HepG2 (cell line): ENCODE measurements at regions not wholly inside any gene's neighbourhood (a gene's known extent, or its start where the extent isn't known, plus 50 kb on each side); places are given as distances from the start of the nearest gene placed in this dataset.

Source experiments
- ATAC-seq: fragments of 200-7000 bp; cut with Tn5 transposase; 3 replicates; pipeline ENCODE4 v1.9.1; 2020; ENCODE audit warnings: mild to moderate bottlenecking, moderate library complexity
- BruUV-seq: library from RNA; stranded (reverse); fragments of 400-500 nt; replicated peaks from 2 replicates; lab custom pipeline; 2021; lab: Mats Ljungman, UMichigan
- CTCF ChIA-PET: fragments of 300-600 bp; formaldehyde crosslinking; extraction: SDS; loops from one replicate; lab custom pipeline; 2021; ENCODE audit warnings: low total read pairs, inconsistent platforms, low intra/inter-chr PET ratio; lab: Yijun Ruan, JAX
- POLR2A ChIA-PET: fragments of 350-600 bp; sonication (Branson Sonifier 250); formaldehyde crosslinking; loops from one replicate; lab custom pipeline; 2020; ENCODE audit warnings: antibody characterized with exemption, inconsistent platforms; lab: Yijun Ruan, JAX
- DNase-seq: peaks from one replicate; pipeline ENCODE4 v3.0.0-alpha.2; 2015; ENCODE audit warnings: low spot score
- FAIRE-seq: peaks from 3 replicates; lab custom pipeline; 2011; peaks lifted over from hg19 to GRCh38; lab: Jason Lieb, UNC
- H2AFZ ChIP-seq: one replicate; pipeline ENCODE4 v1.6.1; 2011; ENCODE audit warnings: low read length, inconsistent platforms
- H3K27ac ChIP-seq: fragments of 300-600 bp; 3 replicates; pipeline ENCODE4 v1.8.0; 2011; ENCODE audit warnings: mixed run types, mild to moderate bottlenecking, mixed read lengths, low read length, inconsistent platforms; ENCODE audit not compliant: insufficient read depth; ENCODE audit errors: extremely low read length
- H3K27me3 ChIP-seq, 2 experiments: fragments of 200-600 bp in 1 of 2; 2 replicates in 1 of 2; 3 replicates in 1 of 2; pipeline versions ENCODE4 v1.6.0 to v1.8.0; 2011; ENCODE audit warnings: low read length in 2 of 2, mild to moderate bottlenecking in 2 of 2, moderate library complexity in 2 of 2, inconsistent platforms in 1 of 2; ENCODE audit not compliant: insufficient read depth in 2 of 2, control insufficient read depth in 1 of 2
- H3K36me3 ChIP-seq, 2 experiments: fragments of 200-600 bp in 1 of 2; replicated peaks in 1 of 2; 2 replicates in 1 of 2; 3 replicates in 1 of 2; pipeline versions ENCODE4 v1.5.1 to v1.8.0; 2011; ENCODE audit warnings: low read length in 2 of 2, inconsistent platforms in 1 of 2; ENCODE audit not compliant: insufficient read depth in 2 of 2, control insufficient read depth in 1 of 2
- H3K4me1 ChIP-seq: 2 replicates; pipeline ENCODE4 v1.5.1; 2012; ENCODE audit warnings: low read length, inconsistent platforms; ENCODE audit not compliant: insufficient read depth
- H3K4me2 ChIP-seq: 2 replicates; pipeline ENCODE4 v1.6.0; 2011; ENCODE audit warnings: low read depth, low read length, inconsistent platforms
- H3K4me3 ChIP-seq, 3 experiments: fragments of 200-600 bp in 1 of 3; sonication (generic), shearing (Covaris generic) in 1 of 3; replicated peaks in 1 of 3; 2 replicates each; pipeline ENCODE4 v1.5.1; 2011 to 2016; ENCODE audit warnings: low read length in 3 of 3, inconsistent platforms in 2 of 3, low read depth in 2 of 3, mild to moderate bottlenecking in 2 of 3, control low read depth in 1 of 3, mixed read lengths in 1 of 3; ENCODE audit not compliant: insufficient read depth in 1 of 3
- H3K79me2 ChIP-seq: one replicate; pipeline ENCODE4 v1.6.1; 2011; ENCODE audit warnings: low read length, inconsistent platforms; ENCODE audit not compliant: insufficient read depth
- H3K9ac ChIP-seq: 2 replicates; pipeline ENCODE4 v1.6.0; 2011; ENCODE audit warnings: mild to moderate bottlenecking, low read depth, low read length, inconsistent platforms; ENCODE audit not compliant: insufficient read depth
- H3K9me3 ChIP-seq: 2 replicates; pipeline ENCODE4 v1.5.1; 2012; ENCODE audit warnings: mild to moderate bottlenecking, low read length
- H4K20me1 ChIP-seq: 2 replicates; pipeline ENCODE4 v1.6.0; 2011; ENCODE audit warnings: inconsistent platforms, mild to moderate bottlenecking, low read length, moderate library complexity; ENCODE audit not compliant: insufficient read depth
- ELF4 ChIP-seq: sonication (generic); formaldehyde crosslinking; IDR thresholded peaks from 2 replicates; pipeline ENCODE4 v1.5.0; 2020; ENCODE audit warnings: missing genetic modification reagents, mild to moderate bottlenecking, moderate library complexity, borderline replicate concordance
- HHEX ChIP-seq: IDR thresholded peaks from 2 replicates; pipeline ENCODE4 v1.6.1; 2016; ENCODE audit warnings: control low read depth
- HNRNPL ChIP-seq: fragments of 200-400 bp; formaldehyde crosslinking; IDR thresholded peaks from 2 replicates; pipeline ENCODE4 v1.6.1; 2017; ENCODE audit warnings: mild to moderate bottlenecking, low read depth, low read length
- IKZF4 ChIP-seq: sonication (generic); formaldehyde crosslinking; IDR thresholded peaks from 2 replicates; pipeline ENCODE4 v1.5.1; 2020; ENCODE audit warnings: borderline replicate concordance, mild to moderate bottlenecking, low read depth, missing genetic modification reagents; ENCODE audit errors: not compliant biosample characterization
- IRF2 ChIP-seq: IDR thresholded peaks from 2 replicates; pipeline ENCODE4 v1.6.1; 2018; ENCODE audit warnings: missing genetic modification reagents, missing compliant biosample characterization
- MIER2 ChIP-seq: IDR thresholded peaks from 2 replicates; pipeline ENCODE4 v1.6.1; 2016; ENCODE audit warnings: missing biosample characterization, missing genetic modification reagents
- NR1H2 ChIP-seq: sonication (generic); formaldehyde crosslinking; IDR thresholded peaks from 2 replicates; pipeline ENCODE4 v1.8.1; 2022; ENCODE audit warnings: low read depth, missing genetic modification reagents, borderline replicate concordance
- SAP130 ChIP-seq: IDR thresholded peaks from 2 replicates; pipeline ENCODE4 v1.6.1; 2016; ENCODE audit warnings: low read depth
- ZNF224 ChIP-seq: sonication (generic); formaldehyde crosslinking; IDR thresholded peaks from 2 replicates; pipeline ENCODE4 v1.5.0; 2020; ENCODE audit warnings: mild to moderate bottlenecking, missing genetic modification reagents
- ZNF232 ChIP-seq: sonication (generic); formaldehyde crosslinking; IDR thresholded peaks from 2 replicates; pipeline ENCODE4 v1.4.0; 2020; ENCODE audit warnings: missing genetic modification reagents, borderline replicate concordance
- ZNF274 ChIP-seq: sonication (generic); formaldehyde crosslinking; IDR thresholded peaks from 2 replicates; pipeline ENCODE4 v1.5.1; 2020; ENCODE audit warnings: mild to moderate bottlenecking, missing genetic modification reagents
- ZNF496 ChIP-seq: sonication (generic); formaldehyde crosslinking; IDR thresholded peaks from 2 replicates; pipeline ENCODE4 v1.8.1; 2023; ENCODE audit warnings: mild to moderate bottlenecking, moderate library complexity, missing genetic modification reagents; ENCODE audit not compliant: insufficient replicate concordance
- ZNF562 ChIP-seq: sonication (generic); formaldehyde crosslinking; IDR thresholded peaks from 2 replicates; pipeline ENCODE4 v1.8.0; 2022; ENCODE audit warnings: missing genetic modification reagents, borderline replicate concordance
- WGBS: methylation state at CpG from one replicate; pipeline ENCODE4 v1.1.6; 2017; ENCODE audit warnings: low lambda C conversion rate; 5-methylcytosine and 5-hydroxymethylcytosine counted together
- in situ Hi-C: cut with HindIII; loops from 2 replicates; pipeline ENCODE4 v1.10.0; 2017; ENCODE audit warnings: low pct_unique_long_range_greater_than_20kb; ENCODE audit not compliant: extremely low pct_ligation_motif_present
- intact Hi-C: fragments of 100-400 bp; cut with micrococcal nuclease; formaldehyde crosslinking; loops from one replicate; pipeline ENCODE4 v1.10.0; 2022; ENCODE audit not compliant: unreplicated experiment
- TF ChIP-seq, protein P1 (sequence below): sonication (generic); formaldehyde crosslinking; conservative IDR thresholded peaks from 2 replicates; pipeline ENCODE4 v1.4.0; 2020; ENCODE audit warnings: mild to moderate bottlenecking, missing genetic modification reagents, moderate library complexity
- TF ChIP-seq, protein P2 (sequence below): sonication (generic); formaldehyde crosslinking; IDR thresholded peaks from 2 replicates; pipeline ENCODE4 v1.4.0; 2020; ENCODE audit warnings: missing genetic modification reagents, mild to moderate bottlenecking, borderline replicate concordance
- TF ChIP-seq, protein P3 (sequence below): sonication (generic); formaldehyde crosslinking; IDR thresholded peaks from 2 replicates; pipeline ENCODE4 v1.8.0; 2022; ENCODE audit warnings: mild to moderate bottlenecking, missing genetic modification reagents, moderate library complexity
- TF ChIP-seq, protein P4 (sequence below): sonication (generic); formaldehyde crosslinking; IDR thresholded peaks from 2 replicates; pipeline ENCODE4 v1.8.0; 2022; ENCODE audit warnings: missing genetic modification reagents, low read depth, mild to moderate bottlenecking, borderline replicate concordance
- TF ChIP-seq, protein P5 (sequence below): sonication (generic); formaldehyde crosslinking; IDR thresholded peaks from 2 replicates; pipeline ENCODE4 v1.5.1; 2020; ENCODE audit warnings: missing genetic modification reagents, mild to moderate bottlenecking, borderline replicate concordance

DNA sequence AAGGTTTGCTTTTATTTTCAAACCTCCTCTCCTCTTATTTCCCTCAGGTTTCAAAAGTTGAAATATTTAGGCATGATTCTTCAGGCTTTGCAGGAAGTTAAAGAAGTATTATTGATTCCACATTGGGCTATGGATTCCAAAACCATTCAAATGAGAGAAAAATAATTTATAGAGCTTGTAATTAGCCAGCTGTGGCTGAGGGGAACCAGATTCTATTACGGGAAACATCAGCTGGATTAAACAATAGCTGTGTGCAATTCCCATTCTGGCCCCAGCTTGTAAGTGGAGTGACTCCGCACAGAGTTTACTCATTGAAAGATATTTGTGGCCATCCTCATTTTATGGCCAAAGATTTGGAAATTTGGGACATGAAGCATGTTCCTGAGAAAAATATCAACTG lies 77.0 kb upstream of the PHYHIPL start (continued):
- TF ChIP-seq, protein P1, sequence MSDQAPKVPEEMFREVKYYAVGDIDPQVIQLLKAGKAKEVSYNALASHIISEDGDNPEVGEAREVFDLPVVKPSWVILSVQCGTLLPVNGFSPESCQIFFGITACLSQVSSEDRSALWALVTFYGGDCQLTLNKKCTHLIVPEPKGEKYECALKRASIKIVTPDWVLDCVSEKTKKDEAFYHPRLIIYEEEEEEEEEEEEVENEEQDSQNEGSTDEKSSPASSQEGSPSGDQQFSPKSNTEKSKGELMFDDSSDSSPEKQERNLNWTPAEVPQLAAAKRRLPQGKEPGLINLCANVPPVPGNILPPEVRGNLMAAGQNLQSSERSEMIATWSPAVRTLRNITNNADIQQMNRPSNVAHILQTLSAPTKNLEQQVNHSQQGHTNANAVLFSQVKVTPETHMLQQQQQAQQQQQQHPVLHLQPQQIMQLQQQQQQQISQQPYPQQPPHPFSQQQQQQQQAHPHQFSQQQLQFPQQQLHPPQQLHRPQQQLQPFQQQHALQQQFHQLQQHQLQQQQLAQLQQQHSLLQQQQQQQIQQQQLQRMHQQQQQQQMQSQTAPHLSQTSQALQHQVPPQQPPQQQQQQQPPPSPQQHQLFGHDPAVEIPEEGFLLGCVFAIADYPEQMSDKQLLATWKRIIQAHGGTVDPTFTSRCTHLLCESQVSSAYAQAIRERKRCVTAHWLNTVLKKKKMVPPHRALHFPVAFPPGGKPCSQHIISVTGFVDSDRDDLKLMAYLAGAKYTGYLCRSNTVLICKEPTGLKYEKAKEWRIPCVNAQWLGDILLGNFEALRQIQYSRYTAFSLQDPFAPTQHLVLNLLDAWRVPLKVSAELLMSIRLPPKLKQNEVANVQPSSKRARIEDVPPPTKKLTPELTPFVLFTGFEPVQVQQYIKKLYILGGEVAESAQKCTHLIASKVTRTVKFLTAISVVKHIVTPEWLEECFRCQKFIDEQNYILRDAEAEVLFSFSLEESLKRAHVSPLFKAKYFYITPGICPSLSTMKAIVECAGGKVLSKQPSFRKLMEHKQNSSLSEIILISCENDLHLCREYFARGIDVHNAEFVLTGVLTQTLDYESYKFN: no peak
- no peak for TF ChIP-seq MIER2 (CRISPR knock-in tag)
- no peak for TF ChIP-seq HNRNPL
- TF ChIP-seq NR1H2 (CRISPR knock-in tag): no peak

DNA sequence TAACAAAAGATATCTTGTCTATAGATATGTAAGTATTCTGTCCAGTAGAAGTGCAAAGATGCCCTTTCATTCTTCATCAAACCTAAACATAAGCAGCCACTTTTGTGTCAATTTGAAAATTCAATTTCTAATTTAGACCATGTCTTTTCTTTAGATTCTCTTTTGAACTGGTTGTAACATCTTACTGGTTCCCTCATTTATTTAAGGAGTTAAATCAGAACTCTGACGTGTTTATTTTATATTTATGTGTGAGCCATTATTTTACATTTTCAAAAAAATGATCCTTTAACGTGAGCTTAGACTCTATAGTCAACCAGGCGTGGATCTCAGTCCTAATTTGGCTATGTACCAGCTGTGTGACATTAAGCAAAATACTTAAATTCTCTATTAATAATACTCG lies 74.0 kb upstream of the PHYHIPL start:
- FAIRE-seq: no peak
- no peak overlapping the region for H2AFZ ChIP-seq
- intact Hi-C loops: no loop called here
- no TSS peak for BruUV-seq
- H4K20me1 ChIP-seq: no peaks in the 10 kb centered on the region
- H3K36me3 ChIP-seq: no peaks in the 10 kb centered on the region
- peaks cover 20% of the 10 kb centered on the region for H3K4me1 ChIP-seq
- in situ Hi-C loops: no loop called here
- no peak for DNase-seq
- H3K4me2 ChIP-seq: no peak overlapping the region
- TF ChIP-seq ZNF232 (CRISPR knock-in tag): no peak
- TF ChIP-seq, protein P2, sequence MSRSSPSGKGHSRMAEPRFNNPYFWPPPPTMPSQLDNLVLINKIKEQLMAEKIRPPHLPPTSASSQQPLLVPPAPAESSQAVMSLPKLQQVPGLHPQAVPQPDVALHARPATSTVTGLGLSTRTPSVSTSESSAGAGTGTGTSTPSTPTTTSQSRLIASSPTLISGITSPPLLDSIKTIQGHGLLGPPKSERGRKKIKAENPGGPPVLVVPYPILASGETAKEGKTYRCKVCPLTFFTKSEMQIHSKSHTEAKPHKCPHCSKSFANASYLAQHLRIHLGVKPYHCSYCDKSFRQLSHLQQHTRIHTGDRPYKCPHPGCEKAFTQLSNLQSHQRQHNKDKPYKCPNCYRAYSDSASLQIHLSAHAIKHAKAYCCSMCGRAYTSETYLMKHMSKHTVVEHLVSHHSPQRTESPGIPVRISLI: no peak
- TF ChIP-seq, protein P3, sequence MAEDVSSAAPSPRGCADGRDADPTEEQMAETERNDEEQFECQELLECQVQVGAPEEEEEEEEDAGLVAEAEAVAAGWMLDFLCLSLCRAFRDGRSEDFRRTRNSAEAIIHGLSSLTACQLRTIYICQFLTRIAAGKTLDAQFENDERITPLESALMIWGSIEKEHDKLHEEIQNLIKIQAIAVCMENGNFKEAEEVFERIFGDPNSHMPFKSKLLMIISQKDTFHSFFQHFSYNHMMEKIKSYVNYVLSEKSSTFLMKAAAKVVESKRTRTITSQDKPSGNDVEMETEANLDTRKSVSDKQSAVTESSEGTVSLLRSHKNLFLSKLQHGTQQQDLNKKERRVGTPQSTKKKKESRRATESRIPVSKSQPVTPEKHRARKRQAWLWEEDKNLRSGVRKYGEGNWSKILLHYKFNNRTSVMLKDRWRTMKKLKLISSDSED (CRISPR knock-in tag): no peak
- no peak for TF ChIP-seq ZNF274 (CRISPR knock-in tag)
- TF ChIP-seq IKZF4 (CRISPR knock-in tag): no peak
- TF ChIP-seq ELF4 (CRISPR knock-in tag): no peak
- no peak for TF ChIP-seq IRF2 (CRISPR knock-in tag)
- TF ChIP-seq, protein P4, sequence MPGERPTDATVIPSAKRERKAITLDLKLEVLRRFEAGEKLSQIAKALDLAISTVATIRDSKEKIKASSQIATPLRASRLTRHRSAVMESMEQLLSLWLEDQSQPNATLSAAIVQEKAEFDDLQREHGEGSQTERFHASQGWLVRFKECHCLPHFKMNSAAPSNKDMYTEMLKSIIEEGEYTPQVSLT (CRISPR knock-in tag): no peak
- TF ChIP-seq SAP130 (CRISPR knock-in tag): no peak
- TF ChIP-seq, protein P5, sequence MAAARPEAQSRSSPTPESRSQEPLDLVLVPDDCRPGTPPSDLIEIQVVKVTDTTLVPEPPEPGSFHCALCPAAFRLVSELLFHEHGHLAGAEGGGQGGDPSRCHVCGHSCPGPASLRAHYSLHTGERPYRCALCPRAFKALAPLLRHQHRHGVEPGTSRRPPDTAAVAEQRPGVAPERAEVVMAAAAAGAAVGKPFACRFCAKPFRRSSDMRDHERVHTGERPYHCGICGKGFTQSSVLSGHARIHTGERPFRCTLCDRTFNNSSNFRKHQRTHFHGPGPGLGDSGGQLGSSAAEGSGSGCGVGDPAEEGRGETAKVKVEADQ: no peak
- no peak for TF ChIP-seq ZNF562
- no peak for TF ChIP-seq HHEX
- no peak for TF ChIP-seq ZNF224 (CRISPR knock-in tag)
- TF ChIP-seq ZNF496 (CRISPR knock-in tag): no peak
- no peak overlapping the region for H3K9ac ChIP-seq
- CTCF ChIA-PET: no interaction called here
- no peak overlapping the region for H3K4me3 ChIP-seq
- no peaks in the 10 kb centered on the region for H3K9me3 ChIP-seq
- no peak overlapping the region for H3K27ac ChIP-seq
- POLR2A ChIA-PET: no interaction called here
- WGBS: 96% methylated on average over 4 of the region's 4 CpGs
- H3K27me3 ChIP-seq: no peaks in the 10 kb centered on the region
- ATAC-seq: no peak
- H3K79me2 ChIP-seq: no peaks in the 10 kb centered on the region
